H1 (cell line): ENCODE measurements at regions not wholly inside any gene's neighbourhood (a gene's known extent, or its start where the extent isn't known, plus 50 kb on each side); places are given as distances from the start of the nearest gene placed in this dataset.
"Not testable (repeated sequence)": the region's sequence is repeated elsewhere in the genome, so short reads cannot be mapped to it uniquely, and the experiment has no call there.

Experiments
- CTCF ChIA-PET: fragments of 300-600 bp; sonication (Branson Sonifier 250); formaldehyde crosslinking; loops from one replicate; lab custom pipeline; 2021; ENCODE audit not compliant: partially characterized antibody; lab: Charles Lee
- POLR2A ChIA-PET: fragments of 300-600 bp; sonication (Branson Sonifier 250); formaldehyde crosslinking; loops from one replicate; lab custom pipeline; 2021; ENCODE audit warnings: inconsistent platforms; ENCODE audit not compliant: partially characterized antibody; lab: Charles Lee
- DNase-seq, 2 experiments: peaks; one replicate each; pipeline versions ENCODE4 v3.0.0 to v3.0.0-alpha.2; 2010 to 2022; ENCODE audit warnings: low spot score in 2 of 2, low read depth in 1 of 2, mixed read lengths in 1 of 2
- FAIRE-seq: peaks from 2 replicates; lab custom pipeline; 2011; peaks lifted over from hg19 to GRCh38; lab: Jason Lieb, UNC
- H2AFZ ChIP-seq: 2 replicates; pipeline ENCODE4 v1.8.1; 2012; ENCODE audit warnings: low read length, inconsistent platforms
- H2AK5ac ChIP-seq: 2 replicates; pipeline ENCODE4 v1.6.1; 2013; ENCODE audit warnings: low read depth, low read length
- H2BK120ac ChIP-seq: replicated peaks from 2 replicates; pipeline ENCODE3; 2013; ENCODE audit warnings: low read depth, low read length, inconsistent platforms
- H2BK12ac ChIP-seq: 2 replicates; pipeline ENCODE4 v1.6.1; 2013; ENCODE audit warnings: low read depth, low read length
- H2BK15ac ChIP-seq: 2 replicates; pipeline ENCODE4 v1.6.1; 2013; ENCODE audit warnings: low read length
- H2BK20ac ChIP-seq: 2 replicates; pipeline ENCODE4 v1.6.1; 2013; ENCODE audit warnings: low read length
- H2BK5ac ChIP-seq: 2 replicates; pipeline ENCODE4 v1.6.1; 2013; ENCODE audit warnings: low read depth, low read length
- H3K14ac ChIP-seq: 2 replicates; pipeline ENCODE4 v1.6.1; 2013; ENCODE audit warnings: inconsistent platforms; ENCODE audit not compliant: insufficient read length
- H3K18ac ChIP-seq: 2 replicates; pipeline ENCODE4 v1.6.1; 2013; ENCODE audit warnings: low read length; ENCODE audit errors: extremely low read depth
- H3K23ac ChIP-seq: 2 replicates; pipeline ENCODE4 v1.6.1; 2013; ENCODE audit warnings: inconsistent platforms; ENCODE audit not compliant: insufficient read length
- H3K23me2 ChIP-seq: 2 replicates; pipeline ENCODE4 v1.6.1; 2013; ENCODE audit warnings: low read depth, low read length
- H3K27ac ChIP-seq: 2 replicates; pipeline ENCODE4 v1.6.1; 2011; ENCODE audit warnings: low read depth, low read length, inconsistent platforms
- H3K27me3 ChIP-seq, 4 experiments: replicated peaks in 1 of 4; 1 replicate in 1 of 4; 2 replicates in 3 of 4; pipeline versions ENCODE4 v1.6.1 to v1.8.1; 2011 to 2013; ENCODE audit warnings: low read length in 3 of 4, mild to moderate bottlenecking in 3 of 4, inconsistent platforms in 2 of 4, mixed read lengths in 2 of 4, moderate library complexity in 1 of 4; ENCODE audit not compliant: control insufficient read depth in 3 of 4, insufficient read depth in 3 of 4; ENCODE audit errors: extremely low read depth in 1 of 4
- H3K36me3 ChIP-seq, 4 experiments: 2 replicates each; pipeline versions ENCODE4 v1.6.1 to v1.8.1; 2011 to 2013; ENCODE audit warnings: mild to moderate bottlenecking in 4 of 4, low read length in 3 of 4, moderate library complexity in 2 of 4, control low read depth in 1 of 4, inconsistent platforms in 1 of 4; ENCODE audit not compliant: insufficient read depth in 4 of 4, control insufficient read depth in 2 of 4
- H3K4ac ChIP-seq: replicated peaks from 2 replicates; pipeline ENCODE3; 2013; ENCODE audit warnings: low read length, low read depth, mixed read lengths, inconsistent platforms; ENCODE audit not compliant: insufficient read length
- H3K4me1 ChIP-seq, 4 experiments: replicated peaks in 1 of 4; 1 replicate in 1 of 4; 2 replicates in 3 of 4; pipeline versions ENCODE4 v1.6.1 to v1.8.1; 2011 to 2013; ENCODE audit warnings: low read length in 3 of 4, inconsistent platforms in 2 of 4, mixed read lengths in 1 of 4; ENCODE audit not compliant: insufficient read depth in 4 of 4, control insufficient read depth in 3 of 4
- H3K4me2 ChIP-seq, 2 experiments: 2 replicates each; pipeline versions ENCODE4 v1.6.1 to v1.8.1; 2011 to 2013; ENCODE audit warnings: low read depth in 2 of 2, low read length in 2 of 2, control low read depth in 1 of 2, inconsistent platforms in 1 of 2, mild to moderate bottlenecking in 1 of 2; ENCODE audit not compliant: insufficient read depth in 1 of 2
- H3K4me3 ChIP-seq, 4 experiments: fragments of 200-600, 300-600 bp in 1 of 4; sonication (generic), shearing (Covaris generic), sonication (Bioruptor Twin) in 1 of 4; 2 replicates each; pipeline versions ENCODE4 v1.5.1 to v1.8.1; 2011 to 2016; ENCODE audit warnings: low read length in 4 of 4, low read depth in 3 of 4, control low read depth in 2 of 4, inconsistent platforms in 2 of 4, mild to moderate bottlenecking in 2 of 4, mixed read lengths in 1 of 4, moderate library complexity in 1 of 4; ENCODE audit not compliant: insufficient read depth in 2 of 4; ENCODE audit errors: extremely low read depth in 1 of 4
- H3K56ac ChIP-seq: replicated peaks from 2 replicates; pipeline ENCODE3; 2013; ENCODE audit warnings: low read depth, mild to moderate bottlenecking, mixed read lengths, low read length, inconsistent platforms; ENCODE audit not compliant: insufficient read length
- H3K79me1 ChIP-seq: 2 replicates; pipeline ENCODE4 v1.6.1; 2013; ENCODE audit warnings: low read depth, low read length, control low read depth
- H3K79me2 ChIP-seq, 2 experiments: 2 replicates each; pipeline versions ENCODE4 v1.6.1 to v1.8.1; 2012 to 2013; ENCODE audit warnings: low read length in 2 of 2, mild to moderate bottlenecking in 2 of 2, inconsistent platforms in 1 of 2; ENCODE audit not compliant: insufficient read depth in 2 of 2, control insufficient read depth in 1 of 2
- H3K9ac ChIP-seq, 4 experiments: replicated peaks in 1 of 4; 1 replicate in 1 of 4; 2 replicates in 3 of 4; pipeline versions ENCODE4 v1.6.1 to v1.8.1; 2011 to 2013; ENCODE audit warnings: low read depth in 3 of 4, low read length in 3 of 4, control low read depth in 2 of 4, mild to moderate bottlenecking in 2 of 4, moderate library complexity in 2 of 4, inconsistent platforms in 1 of 4; ENCODE audit errors: extremely low read depth in 1 of 4
- H3K9me3 ChIP-seq, 2 experiments: 2 replicates each; pipeline versions ENCODE4 v1.6.1 to v1.8.1; 2012 to 2013; ENCODE audit warnings: mild to moderate bottlenecking in 2 of 2, moderate library complexity in 2 of 2, control low read depth in 1 of 2, inconsistent platforms in 1 of 2, low read depth in 1 of 2, low read length in 1 of 2, mixed read lengths in 1 of 2; ENCODE audit not compliant: insufficient read depth in 2 of 2
- H4K20me1 ChIP-seq, 2 experiments: replicated peaks in 1 of 2; 2 replicates each; pipeline versions ENCODE3 to v1.8.1; 2011 to 2013; ENCODE audit warnings: inconsistent platforms in 2 of 2, low read length in 2 of 2, mild to moderate bottlenecking in 1 of 2; ENCODE audit not compliant: insufficient read depth in 2 of 2, control insufficient read depth in 1 of 2
- H4K5ac ChIP-seq: 2 replicates; pipeline ENCODE4 v1.6.1; 2013; ENCODE audit warnings: low read length, low read depth, mixed read lengths, inconsistent platforms; ENCODE audit not compliant: insufficient read length
- H4K8ac ChIP-seq: 2 replicates; pipeline ENCODE4 v1.8.0; 2013; ENCODE audit warnings: mild to moderate bottlenecking, moderate library complexity, low read length, inconsistent platforms; ENCODE audit not compliant: insufficient read depth; ENCODE audit errors: extremely low read depth
- H4K91ac ChIP-seq: replicated peaks from 2 replicates; pipeline ENCODE3; 2013; ENCODE audit warnings: low read length, mixed read lengths, inconsistent platforms; ENCODE audit not compliant: insufficient read length
- WGBS, 2 experiments: shearing (Covaris generic) in 1 of 2; methylation state at CpG; one replicate each; pipeline versions ENCODE4 v1.1.6 to v1.1.7; 2013 to 2015; ENCODE audit warnings: low lambda C conversion rate in 2 of 2, mixed read lengths in 2 of 2, inconsistent platforms in 1 of 2, low coverage in 1 of 2, missing lambda C conversion rate in 1 of 2; ENCODE audit not compliant: insufficient replicate concordance in 2 of 2, insufficient coverage in 1 of 2, insufficient read length in 1 of 2; ENCODE audit errors: extremely low coverage in 1 of 2, missing lambda C conversion rate in 1 of 2; 5-methylcytosine and 5-hydroxymethylcytosine counted together

DNA sequence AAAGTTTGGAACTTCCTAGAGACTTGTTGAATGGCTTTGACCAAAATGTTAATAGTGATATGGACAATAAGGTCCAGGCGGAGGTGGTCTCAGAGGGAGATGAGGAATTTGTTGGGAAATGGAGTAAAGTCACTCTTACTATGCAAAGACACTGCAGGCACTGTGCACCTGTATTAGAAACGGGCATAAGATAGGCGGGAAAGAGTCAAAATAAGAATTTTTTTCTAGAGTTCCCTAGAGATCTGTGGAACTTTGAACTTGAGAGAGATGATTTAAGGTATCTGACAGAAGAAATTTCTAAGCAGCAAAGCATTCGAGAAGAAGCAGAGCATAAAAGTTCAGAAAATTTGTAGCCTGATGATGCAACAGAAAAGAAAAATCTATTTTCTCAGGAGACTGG, 144.4 kb upstream of the C1QTNF3 start:
- H3K56ac ChIP-seq, POLR2A ChIA-PET, H3K36me3 ChIP-seq, H2AK5ac ChIP-seq, H3K79me2 ChIP-seq, CTCF ChIA-PET, H2BK120ac ChIP-seq, H3K79me1 ChIP-seq, H3K27ac ChIP-seq, H2BK15ac ChIP-seq, H4K20me1 ChIP-seq, H3K23me2 ChIP-seq, H2BK20ac ChIP-seq, H4K8ac ChIP-seq, H3K14ac ChIP-seq, H3K4me3 ChIP-seq, H3K4me2 ChIP-seq, H2BK5ac ChIP-seq, H3K27me3 ChIP-seq, H2BK12ac ChIP-seq, H4K5ac ChIP-seq, H3K9ac ChIP-seq, H3K18ac ChIP-seq, FAIRE-seq, DNase-seq, H3K23ac ChIP-seq, H4K91ac ChIP-seq, H3K4ac ChIP-seq, H2AFZ ChIP-seq: not testable (repeated sequence)
- WGBS, 2 experiments: 94% methylated on average over 3 of the region's 4 CpGs; no CpG with 5 or more reads in 1 of the 2 experiments
- peaks cover 7 to 14% of the 10 kb centered on the region in 2 experiments; a peak in 3 of 4 replicates for H3K9me3 ChIP-seq
- H3K4me1 ChIP-seq: peaks cover 0 to 17% (median 6%) of the 10 kb centered on the region in 4 experiments; a peak in 4 of 7 replicates
